ENCODE measurements at regions not wholly inside any gene's neighbourhood (a gene's known extent, or its start where the extent isn't known, plus 50 kb on each side); places are given as distances from the start of the nearest gene placed in this dataset.

- DNase-seq (ENCODE audit: low spot score): no peak
These were observed 174.9 kb upstream of the KCNJ16 start for GRCh38 chr17:69900101-69900500.

DNA sequence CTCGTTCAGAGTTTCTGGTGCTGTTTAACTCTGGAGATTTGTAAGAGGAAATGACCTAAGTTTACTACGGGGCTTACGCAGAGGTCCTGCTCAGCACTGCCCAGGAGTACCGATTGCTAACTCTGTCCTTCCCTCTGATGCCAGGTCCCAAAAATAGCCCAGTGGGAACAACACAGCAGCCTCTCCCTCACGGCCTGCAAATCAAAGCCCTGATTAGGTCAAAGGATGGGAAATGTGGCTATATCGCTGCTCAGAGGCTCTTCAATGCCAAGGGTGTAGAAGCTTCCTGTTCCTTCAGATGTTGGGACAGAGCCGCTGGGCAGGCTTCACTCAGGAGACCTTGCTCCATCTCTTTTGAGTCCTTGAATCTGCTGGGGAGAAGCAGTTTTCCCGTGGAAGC lies 174.2 kb upstream of the KCNJ16 start:
- DNase-seq (ENCODE audit: low spot score): no peak

GRCh38 chr17:69906306-69906705 lies 168.7 kb upstream of the KCNJ16 start:
- no peak for DNase-seq (ENCODE audit: low spot score)

DNA sequence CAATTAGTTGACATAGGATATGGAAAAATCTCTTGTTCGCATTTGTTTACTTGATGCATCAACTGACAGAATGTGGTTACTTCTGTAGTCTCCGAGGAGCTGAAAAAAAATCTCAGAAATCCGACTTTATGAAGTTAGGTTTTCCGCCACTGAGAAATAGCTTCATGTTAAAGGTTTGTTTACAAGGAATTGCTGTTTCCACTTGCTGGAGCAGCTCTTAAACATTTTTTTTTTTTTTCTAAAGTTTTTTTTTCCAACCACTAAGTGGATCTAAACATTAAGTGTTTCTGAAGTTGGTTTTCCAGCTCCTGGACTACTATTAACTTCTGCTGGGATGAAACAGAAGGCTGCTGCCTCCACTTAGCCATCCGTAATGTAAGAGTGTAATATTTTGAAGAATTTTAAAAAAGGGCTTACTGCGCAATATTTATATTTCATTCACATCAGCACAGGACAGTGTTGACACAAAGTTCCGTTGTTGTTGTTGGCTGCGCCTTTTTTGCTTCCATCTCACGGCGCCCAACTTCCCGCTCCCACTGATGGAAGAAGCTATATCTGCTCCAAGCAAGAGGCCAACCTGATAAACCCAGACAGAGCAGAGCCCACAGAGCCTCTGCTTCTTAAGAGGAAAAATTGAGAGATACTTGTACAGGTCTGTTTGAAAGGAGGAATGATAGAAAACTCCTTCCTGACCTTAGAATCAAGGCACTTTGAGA lies 167.7 kb upstream of the KCNJ16 start:
- no peak for DNase-seq (ENCODE audit: low spot score)

DNA sequence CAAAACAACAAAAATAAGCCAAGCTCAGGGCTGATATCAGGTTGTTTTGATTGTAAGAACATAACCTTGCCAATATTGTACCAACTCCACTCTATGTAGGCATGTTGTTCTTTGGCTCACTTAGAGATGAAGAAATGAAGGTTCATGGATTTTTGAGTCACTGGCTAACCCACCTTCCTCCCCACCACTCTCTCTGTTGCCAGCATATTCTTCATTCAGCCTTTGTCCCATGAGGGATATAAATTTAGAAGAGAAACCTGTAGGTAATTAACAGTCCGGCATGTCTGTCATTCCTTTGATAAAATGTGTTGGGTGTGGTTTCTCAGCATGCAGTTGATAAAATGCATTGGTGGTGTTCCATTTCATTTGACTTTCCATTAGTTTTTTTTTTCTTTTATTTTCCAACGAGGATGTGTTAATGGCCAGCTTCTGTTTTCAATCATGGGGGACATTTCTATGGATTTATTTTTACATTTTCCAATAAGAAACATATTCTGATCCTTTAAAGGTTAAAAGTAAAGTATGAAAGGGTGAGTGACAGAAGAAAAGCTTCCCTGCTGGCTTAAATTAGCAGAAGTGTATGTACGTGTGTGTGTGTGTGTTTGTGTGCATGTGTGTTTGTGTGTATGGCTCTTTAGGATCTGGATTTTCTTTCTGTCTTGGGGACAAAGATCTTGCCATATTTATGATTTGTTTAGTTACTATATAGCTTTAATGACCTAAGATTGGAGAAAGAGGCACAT lies 166.2 kb upstream of the KCNJ16 start:
- DNase-seq (ENCODE audit: low spot score): no peak

DNA sequence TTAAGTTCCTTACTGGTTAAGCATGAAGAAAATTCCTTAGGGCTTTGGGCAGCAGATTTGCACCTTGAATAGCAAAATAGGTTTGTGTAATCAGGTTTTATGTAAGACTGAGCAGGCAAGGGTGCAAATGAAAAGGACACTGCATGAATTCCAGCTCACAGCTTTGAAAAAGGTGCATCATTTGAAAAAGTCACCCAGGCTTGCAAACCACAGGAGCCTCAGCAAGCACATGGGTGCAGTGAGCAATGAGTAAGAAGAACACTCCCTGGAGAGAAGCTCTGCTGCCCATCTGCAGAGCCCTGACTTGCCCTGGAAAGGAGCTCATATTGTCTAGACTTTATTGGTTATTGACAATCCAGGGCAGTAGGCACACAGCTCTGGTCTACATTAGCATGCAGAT lies 165.6 kb upstream of the KCNJ16 start:
- DNase-seq (ENCODE audit: low spot score): no peak

DNA sequence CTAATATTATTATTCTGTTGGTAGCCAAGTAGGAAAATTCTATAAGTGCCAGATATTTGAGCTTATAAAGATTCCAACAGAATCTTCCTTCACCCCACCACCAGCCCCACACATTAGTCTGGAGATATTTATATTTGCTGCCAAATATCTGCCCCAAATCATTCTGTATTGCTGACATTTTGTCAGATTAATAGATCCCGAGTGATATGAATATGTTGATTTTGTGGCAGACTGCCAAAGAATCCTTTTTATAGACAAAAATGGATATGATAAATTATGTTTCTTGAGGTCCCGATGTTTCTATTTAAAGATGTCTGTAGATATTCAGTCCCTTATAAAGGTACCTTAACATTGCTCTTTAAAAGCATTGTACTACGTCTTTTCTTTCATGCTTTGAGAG lies 162.2 kb upstream of the KCNJ16 start:
- DNase-seq (ENCODE audit: low spot score): no peak

DNA sequence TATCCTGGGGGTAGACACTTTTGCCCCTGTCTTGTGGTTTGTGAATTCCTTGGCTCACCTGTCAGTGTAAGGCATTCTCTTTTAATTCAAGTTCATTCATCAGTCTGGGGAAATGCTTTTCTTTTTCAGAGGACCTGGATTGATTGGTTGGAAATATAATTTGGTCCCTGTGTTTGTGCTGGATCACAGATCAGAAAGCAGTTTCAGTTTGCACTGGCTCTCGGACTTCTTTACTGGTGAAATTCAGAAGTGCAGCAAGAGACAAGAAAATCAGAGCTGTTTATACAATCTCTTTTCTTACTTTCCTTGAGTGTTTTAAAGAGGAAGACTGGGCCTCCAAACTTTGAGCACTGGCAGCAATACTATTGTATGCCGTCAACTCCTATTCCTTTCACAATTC lies 161.8 kb upstream of the KCNJ16 start:
- DNase-seq (ENCODE audit: low spot score): no peak

DNA sequence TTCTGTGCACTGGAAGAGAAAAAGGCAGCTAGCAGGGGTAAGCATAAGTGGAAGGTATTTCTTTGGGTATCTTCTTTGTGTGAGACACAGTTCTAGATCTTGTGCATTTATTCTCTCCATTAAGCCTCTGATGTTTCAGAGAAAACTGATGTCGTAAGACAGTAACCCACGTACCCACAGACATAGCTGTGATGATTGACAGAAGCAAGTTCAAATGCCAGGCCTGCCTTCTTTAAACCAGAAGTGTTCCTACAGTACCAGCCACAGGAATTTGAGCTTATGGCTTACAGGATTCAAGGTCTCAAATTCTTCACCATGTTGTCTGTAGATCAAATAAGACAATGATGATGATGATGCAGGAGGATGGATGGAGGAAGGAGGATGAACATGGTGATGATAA lies 161.4 kb upstream of the KCNJ16 start:
- no peak for DNase-seq (ENCODE audit: low spot score)

DNA sequence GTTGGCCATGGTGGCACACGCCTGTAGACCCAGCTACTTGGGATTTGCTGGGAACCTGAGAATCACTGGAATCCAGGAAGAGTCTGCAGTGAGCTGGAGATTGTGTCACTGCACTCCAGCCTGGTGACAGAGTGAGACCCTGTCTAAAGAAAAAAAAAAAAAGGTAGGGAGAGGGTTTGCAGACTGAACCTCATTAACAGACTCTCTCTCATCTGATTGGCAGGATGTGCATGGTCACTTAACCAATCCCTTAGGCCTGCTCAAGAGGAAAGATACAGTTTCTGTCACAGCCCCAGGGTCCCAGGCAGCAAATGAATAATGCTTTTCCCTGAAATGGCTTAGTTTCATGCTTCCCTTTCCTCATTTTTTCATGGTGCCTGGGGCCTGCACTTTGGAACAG lies 160.5 kb upstream of the KCNJ16 start:
- no peak for DNase-seq (ENCODE audit: low spot score)

- no peak for DNase-seq (ENCODE audit: low spot score)
These were observed 158.3 kb upstream of the KCNJ16 start for GRCh38 chr17:69916761-69917160.

DNA sequence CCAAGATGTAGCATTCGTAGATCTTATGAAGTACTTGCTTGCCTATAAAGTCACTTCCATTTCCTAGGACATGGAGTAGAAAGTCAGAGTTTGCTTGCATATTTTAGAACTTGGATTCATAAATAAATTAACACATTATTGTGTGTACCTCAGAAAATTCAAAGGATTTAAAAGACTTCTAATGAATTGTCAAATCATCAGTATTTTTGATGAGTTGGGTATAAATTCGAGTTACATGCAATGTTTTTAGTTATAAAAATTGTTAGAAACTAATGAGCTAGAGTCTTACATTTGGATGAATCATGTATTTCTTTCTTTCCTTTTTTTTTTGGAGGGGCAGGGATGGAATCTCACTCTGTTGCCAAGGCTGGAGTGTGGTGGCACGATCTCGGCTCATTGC lies 156.9 kb upstream of the KCNJ16 start:
- DNase-seq (ENCODE audit: low spot score): no peak

DNA sequence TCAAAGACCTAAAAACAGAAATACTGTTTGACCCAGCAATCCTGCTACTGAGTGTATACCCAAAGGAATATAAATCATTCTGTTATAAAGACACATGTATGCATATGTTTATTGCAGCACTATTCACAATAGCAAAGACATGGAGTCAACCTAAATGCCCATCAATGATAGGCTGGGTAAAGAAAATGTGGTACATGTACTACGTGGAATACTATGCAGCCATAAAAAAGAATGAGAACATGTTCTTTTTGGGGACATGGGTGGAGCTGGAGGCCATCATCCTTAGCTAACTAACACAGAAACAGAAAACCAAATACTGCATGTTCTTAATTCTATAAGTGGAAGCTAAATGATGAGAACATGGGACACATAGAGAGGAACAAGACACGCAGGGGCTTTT lies 155.2 kb upstream of the KCNJ16 start:
- DNase-seq (ENCODE audit: low spot score): no peak

DNA sequence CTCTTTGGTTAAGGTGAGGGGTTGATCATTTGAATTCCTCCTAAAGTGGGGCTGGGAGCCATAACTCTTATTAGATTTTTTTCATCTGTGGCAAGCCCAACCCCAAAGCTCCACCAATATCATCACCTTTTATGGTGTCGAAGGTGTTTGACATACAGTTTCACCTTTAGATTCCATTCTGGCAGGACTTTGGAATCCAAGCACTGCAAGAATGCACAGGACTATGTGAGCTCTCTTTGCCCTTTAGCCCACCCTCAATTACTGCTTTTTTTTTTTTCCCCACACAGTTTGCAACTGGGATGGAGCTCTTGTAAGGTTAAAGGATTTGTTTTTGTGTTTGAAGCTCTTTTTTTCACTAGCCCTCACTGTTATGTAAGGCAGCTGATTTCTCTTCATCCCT lies 154.0 kb upstream of the KCNJ16 start:
- DNase-seq (ENCODE audit: low spot score): no peak

GRCh38 chr17:69928611-69929010 lies 146.4 kb upstream of the KCNJ16 start:
- no peak for DNase-seq (ENCODE audit: low spot score)

- DNase-seq (ENCODE audit: low spot score): no peak
These were observed 138.0 kb upstream of the KCNJ16 start for GRCh38 chr17:69936996-69937395.

- DNase-seq (ENCODE audit: low spot score): no peak
These were observed 132.0 kb upstream of the KCNJ16 start for GRCh38 chr17:69943058-69943457.

DNA sequence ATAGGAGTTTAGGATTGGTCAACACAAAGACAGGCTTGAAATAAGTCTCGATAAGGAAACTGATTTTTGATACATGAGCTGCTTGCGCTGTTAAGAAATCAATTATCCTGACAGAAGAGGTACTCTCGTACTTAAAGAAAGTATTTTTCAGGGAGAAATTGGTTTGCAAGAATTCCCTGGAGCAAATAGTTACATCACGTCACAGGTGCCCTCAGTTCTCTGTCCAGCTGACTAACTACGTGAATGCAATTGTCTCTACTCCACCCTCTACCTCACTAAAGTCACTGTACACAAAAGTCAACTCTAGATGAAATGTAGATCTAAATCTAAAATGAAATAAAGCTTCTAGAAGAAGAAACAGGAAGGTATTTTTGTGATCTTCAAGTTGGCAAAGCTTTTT lies 130.6 kb upstream of the KCNJ16 start:
- no peak for DNase-seq (ENCODE audit: low spot score)

- peak; percentile 21 for DNase-seq (ENCODE audit: low spot score)
These were observed 129.3 kb upstream of the KCNJ16 start for GRCh38 chr17:69945698-69946185.

DNA sequence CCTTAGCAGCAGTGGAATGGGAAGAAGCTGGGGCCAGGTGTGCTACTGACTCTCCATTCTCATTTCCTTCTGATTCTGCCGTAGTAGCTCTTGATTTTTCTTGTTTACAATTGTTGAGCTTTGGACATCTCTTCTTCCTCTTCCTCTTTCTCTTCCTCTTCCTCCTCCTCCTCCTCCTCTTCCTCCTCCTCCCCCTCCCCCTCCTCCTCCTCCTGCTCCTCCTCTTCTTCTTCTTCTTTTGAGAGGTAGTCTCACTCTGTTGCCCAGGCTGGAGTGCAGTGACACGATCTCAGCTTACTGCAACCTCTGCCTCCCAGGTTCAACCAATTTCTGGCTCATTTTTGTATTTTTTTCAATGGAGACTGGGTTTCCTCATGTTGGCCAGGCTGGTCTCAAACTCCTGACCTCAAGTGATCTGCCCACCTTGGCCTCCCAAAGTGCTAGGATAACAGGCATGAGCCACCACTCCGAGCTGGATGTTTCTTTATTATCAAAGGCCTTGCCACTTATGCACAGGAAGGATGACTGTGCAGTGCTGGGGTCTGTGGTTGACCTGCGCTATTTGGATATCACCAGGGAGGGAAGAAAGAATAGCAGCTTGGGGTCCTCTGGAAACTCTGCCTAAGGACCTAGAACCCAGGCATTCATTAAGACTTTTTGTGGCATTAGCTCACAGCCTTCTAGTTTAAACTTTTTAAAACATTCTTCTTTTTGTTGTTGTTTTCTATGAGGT lies 127.8 kb upstream of the KCNJ16 start:
- no peak for DNase-seq (ENCODE audit: low spot score)

GRCh38 chr17:69948406-69948805 lies 126.6 kb upstream of the KCNJ16 start:
- DNase-seq (ENCODE audit: low spot score): no peak

DNA sequence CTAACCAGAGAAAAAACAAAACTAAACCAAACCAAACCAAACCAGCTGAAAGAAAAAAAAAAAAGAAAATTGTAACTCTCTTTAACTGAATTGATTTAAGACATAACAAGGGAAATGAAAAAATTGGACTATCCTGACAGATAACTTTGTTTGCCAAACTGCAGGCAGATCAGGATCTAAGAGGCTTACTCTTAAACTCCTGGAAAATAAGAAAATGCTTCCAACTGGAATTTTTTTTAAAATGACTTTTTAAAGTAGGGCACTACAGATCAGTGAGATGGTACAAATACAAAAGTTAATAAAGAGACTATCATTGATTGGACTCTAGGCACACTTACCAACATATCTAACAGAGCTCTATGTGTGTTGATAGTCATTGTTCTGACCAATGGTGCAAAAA lies 125.5 kb upstream of the KCNJ16 start:
- DNase-seq (ENCODE audit: low spot score): no peak

All from pons (tissue), 1 donor.